Stomach (tissue), 8 donors: ENCODE measurements at regions not wholly inside any gene's neighbourhood (a gene's known extent, or its start where the extent isn't known, plus 50 kb on each side); places are given as distances from the start of the nearest gene placed in this dataset.
"Not testable (repeated sequence)": the region's sequence is repeated elsewhere in the genome, so short reads cannot be mapped to it uniquely, and the experiment has no call there.

Experiments
- DNase-seq, 2 donors: peaks; one replicate each; pipeline versions ENCODE4 v3.0.0 to v3.0.0-alpha.2; 2013 to 2019
- H3K27ac ChIP-seq, 5 donors: fragments of 200-600 bp in 4 of 5; sonication (generic) in 4 of 5; one replicate each; pipeline ENCODE4 v1.5.1; 2013 to 2019; ENCODE audit warnings: mild to moderate bottlenecking in 1 of 5, moderate library complexity in 1 of 5
- H3K27me3 ChIP-seq, 3 donors: fragments of 200-600 bp; sonication (generic); one replicate each; pipeline ENCODE4 v1.5.1; 2017 to 2019; ENCODE audit warnings: mixed run types in 1 of 3
- H3K36me3 ChIP-seq, 4 donors: fragments of 200-600 bp; sonication (generic); 1 replicate in 3 of 4; 2 replicates in 1 of 4; pipeline ENCODE4 v1.5.1; 2016 to 2019
- H3K4me1 ChIP-seq, 4 donors: fragments of 200-600 bp; sonication (generic); one replicate each; pipeline ENCODE4 v1.5.1; 2016 to 2019
- H3K4me3 ChIP-seq, 4 donors: fragments of 200-600 bp; sonication (generic) in 3 of 4; one replicate each; pipeline ENCODE4 v1.5.1; 2016 to 2019; ENCODE audit warnings: mild to moderate bottlenecking in 1 of 4
- H3K9me3 ChIP-seq, 4 donors: fragments of 200-600 bp; sonication (generic); one replicate each; pipeline ENCODE4 v1.5.1; 2016 to 2019
- CTCF ChIP-seq, 7 experiments: fragments of 450-650 bp in 4 of 7; fragments of 200-600 bp in 3 of 7; sonication (generic) in 3 of 7; IDR thresholded peaks; one replicate each; pipeline ENCODE4 v1.5.1; 2016 to 2019; ENCODE audit warnings: antibody characterized with exemption in 7 of 7, control low read depth in 2 of 7, mild to moderate bottlenecking in 1 of 7
- EP300 ChIP-seq: sonication (generic); formaldehyde crosslinking; IDR thresholded peaks from one replicate; pipeline ENCODE4 v1.6.1; 2017; ENCODE audit warnings: antibody characterized with exemption
- POLR2A ChIP-seq, 4 donors: fragments of 450-650 bp; IDR thresholded peaks; one replicate each; pipeline ENCODE4 v1.6.1; 2016; ENCODE audit warnings: antibody characterized with exemption in 4 of 4, control low read depth in 2 of 4, mild to moderate bottlenecking in 1 of 4, moderate library complexity in 1 of 4
- POLR2AphosphoS5 ChIP-seq, 3 donors: sonication (generic); formaldehyde crosslinking; IDR thresholded peaks; one replicate each; pipeline ENCODE4 v1.6.1; 2016; ENCODE audit warnings: antibody characterized with exemption in 3 of 3
- WGBS, 5 donors: extraction: QIAGEN DNeasy Blood & Tissue Kit in 3 of 5; methylation state at CpG; one replicate each; pipeline versions ENCODE4 v1.1.5 to v1.1.7; 2013 to 2018; 5-methylcytosine and 5-hydroxymethylcytosine counted together
- intact Hi-C: fragments of 100-400 bp; cut with DNase I; formaldehyde crosslinking; loops from one replicate; pipeline ENCODE4 v1.15.1; 2023; ENCODE audit warnings: low total_unique reads
- donor health status: healthy with polysubstance abuse.
- donor health status: Bipolar disorder and iron deficiency.
- donor health status: healthy.

DNA sequence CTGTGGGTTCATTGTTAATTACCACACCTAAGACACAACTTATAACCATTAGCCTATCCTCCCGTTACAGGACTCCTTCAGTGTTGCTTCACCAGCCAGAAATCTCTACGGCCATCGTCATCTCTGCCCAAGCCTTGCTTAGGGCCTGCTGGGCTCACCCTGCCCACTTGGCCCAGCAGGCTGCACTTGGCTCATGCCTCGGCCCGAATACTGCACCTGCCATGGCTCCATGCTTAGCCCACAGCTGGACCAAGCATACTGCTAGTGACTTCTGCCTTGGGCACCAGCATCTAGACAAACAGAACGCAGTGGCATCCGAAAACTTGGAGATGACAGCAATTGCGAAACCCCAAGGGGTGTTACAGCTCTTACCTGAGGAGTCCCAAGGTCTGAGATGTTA is 2336.0 kb upstream of the ACO1 start:
- Histone ChIP-seq H3K36me3 (no peaks in the 10 kb centered on the region), H3K27me3 (no peaks in the 10 kb centered on the region), H3K4me1 (no peaks in the 10 kb centered on the region), H3K9me3 (no peaks in the 10 kb centered on the region), H3K27ac (no peak overlapping the region), H3K4me3 (no peak overlapping the region)
- intact Hi-C loops, result no loop called here
- DNase-seq, result no peak
- 70 to 87% (median 79%) methylated on average over 8 of the region's 8 CpGs for WGBS, 5 donors
- TF ChIP-seq EP300, result no peak
- TF ChIP-seq CTCF (IDR thresholded peaks at IDR 0.05), result no peak
- TF ChIP-seq POLR2A (IDR thresholded peaks at IDR 0.05), result no peak
- TF ChIP-seq POLR2AphosphoS5 (IDR thresholded peaks at IDR 0.05), result no peak

- DNase-seq, result no peak
- H3K4me1 ChIP-seq, result no peaks in the 10 kb centered on the region
- no peaks in the 10 kb centered on the region for H3K36me3 ChIP-seq
- WGBS, 5 donors, result 58 to 73% (median 63%) methylated on average over 1 of the region's 1 CpG
- no peak overlapping the region for H3K27ac ChIP-seq
- TF ChIP-seq POLR2A (IDR thresholded peaks at IDR 0.05) (no peak), CTCF (IDR thresholded peaks at IDR 0.05) (no peak), EP300 (no peak), POLR2AphosphoS5 (IDR thresholded peaks at IDR 0.05) (no peak)
- no peaks in the 10 kb centered on the region for H3K27me3 ChIP-seq
- no peaks in the 10 kb centered on the region for H3K9me3 ChIP-seq
- no peak overlapping the region for H3K4me3 ChIP-seq
- intact Hi-C loops, result no loop called here
Observed at GRCh38 chr9:30058463-30058862, 2326.0 kb upstream of the ACO1 start.

- H3K9me3 ChIP-seq, result no peaks in the 10 kb centered on the region
- H3K27me3 ChIP-seq, result no peaks in the 10 kb centered on the region
- H3K4me1 ChIP-seq, result no peaks in the 10 kb centered on the region
- no peaks in the 10 kb centered on the region for H3K36me3 ChIP-seq
- intact Hi-C loops, result no loop called here
- no peak for DNase-seq
- H3K4me3 ChIP-seq, result no peak overlapping the region
- TF ChIP-seq CTCF (IDR thresholded peaks at IDR 0.05), result no peak
- no peak for TF ChIP-seq EP300
- no peak for TF ChIP-seq POLR2A (IDR thresholded peaks at IDR 0.05)
- TF ChIP-seq POLR2AphosphoS5 (IDR thresholded peaks at IDR 0.05), result no peak
- H3K27ac ChIP-seq, result no peak overlapping the region
Observed at GRCh38 chr9:30060976-30061375, 2323.5 kb upstream of the ACO1 start.

DNA sequence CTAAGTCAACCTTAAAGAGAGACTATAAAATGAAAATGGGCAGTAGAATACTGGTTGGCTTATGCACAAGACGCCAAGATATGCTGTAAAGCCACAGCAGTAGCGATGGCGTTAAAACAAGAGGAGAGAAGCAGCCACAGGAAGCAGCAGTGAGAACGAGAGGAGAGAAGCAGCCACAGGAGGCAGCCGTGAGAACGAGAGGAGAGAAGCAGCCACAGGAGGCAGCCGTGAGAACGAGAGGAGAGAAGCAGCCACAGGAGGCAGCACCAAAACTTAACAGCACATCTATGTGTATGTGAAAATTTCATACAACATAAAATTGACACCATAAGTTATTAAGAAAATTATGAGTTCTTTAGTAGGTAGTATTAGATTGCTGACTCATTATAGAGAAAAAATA is 2318.6 kb upstream of the ACO1 start:
- no peak for DNase-seq
- TF ChIP-seq CTCF (IDR thresholded peaks at IDR 0.05), result no peak
- TF ChIP-seq POLR2A (IDR thresholded peaks at IDR 0.05), result no peak
- TF ChIP-seq EP300, result no peak
- Histone ChIP-seq H3K36me3 (no peaks in the 10 kb centered on the region), H3K4me1 (no peaks in the 10 kb centered on the region), H3K27ac (no peak overlapping the region), H3K4me3 (no peak overlapping the region), H3K9me3 (no peaks in the 10 kb centered on the region), H3K27me3 (no peaks in the 10 kb centered on the region)
- intact Hi-C loops, result no loop called here
- WGBS, 5 donors, result 72 to 81% (median 79%) methylated on average over 8 of the region's 8 CpGs

DNA sequence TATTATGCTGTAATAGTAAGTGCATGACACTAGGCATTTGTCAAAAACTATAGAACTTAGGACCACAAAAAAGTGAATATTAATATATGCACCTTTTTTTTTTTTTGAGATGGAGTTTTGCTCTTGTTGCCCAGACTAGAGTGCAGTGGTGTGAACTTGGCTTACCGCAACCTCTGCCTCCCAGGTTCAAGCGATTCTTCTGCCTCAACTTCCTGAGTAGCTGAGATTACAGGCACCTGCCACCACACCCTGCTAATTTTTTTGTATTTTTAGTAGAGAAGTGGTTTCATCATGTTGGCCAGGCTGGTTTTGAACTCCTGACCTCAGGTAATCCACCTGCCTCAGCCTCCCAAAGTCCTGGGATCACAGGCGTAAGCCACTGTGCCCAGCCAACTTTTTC is 2315.2 kb upstream of the ACO1 start:
- intact Hi-C loops, DNase-seq: not testable (repeated sequence)
- 87 to 94% (median 93%) methylated on average over 3 of the region's 3 CpGs for WGBS, 5 donors

More for the DNA sequence above, 2315.2 kb upstream of the ACO1 start:
- H3K27me3 ChIP-seq, H3K4me1 ChIP-seq, H3K27ac ChIP-seq, H3K9me3 ChIP-seq, H3K4me3 ChIP-seq, H3K36me3 ChIP-seq: not testable (repeated sequence)
